HEK293T (cell line): ENCODE measurements at regions not wholly inside any gene's neighbourhood (a gene's known extent, or its start where the extent isn't known, plus 50 kb on each side); places are given as distances from the start of the nearest gene placed in this dataset.
"Not testable (repeated sequence)": the region's sequence is repeated elsewhere in the genome, so short reads cannot be mapped to it uniquely, and the experiment has no call there.

ENCODE experiments used
- ARNT ChIP-seq: fragments of 450-650 bp; IDR thresholded peaks from 2 replicates; pipeline ENCODE4 v1.6.1; 2017; ENCODE audit warnings: mild to moderate bottlenecking
- BHLHE40 ChIP-seq: fragments of 450-650 bp; IDR thresholded peaks from 2 replicates; pipeline ENCODE4 v1.6.1; 2016; ENCODE audit warnings: mild to moderate bottlenecking, moderate library complexity, borderline replicate concordance
- ELF4 ChIP-seq: fragments of 450-650 bp; IDR thresholded peaks from 2 replicates; pipeline ENCODE4 v1.6.1; 2017; ENCODE audit warnings: antibody characterized with exemption
- FOXA1 ChIP-seq: fragments of 450-650 bp; IDR thresholded peaks from 2 replicates; pipeline ENCODE4 v1.6.1; 2016; ENCODE audit warnings: mild to moderate bottlenecking
- FOXM1 ChIP-seq: fragments of 450-650 bp; IDR thresholded peaks from 2 replicates; pipeline ENCODE4 v1.6.1; 2017; ENCODE audit warnings: mild to moderate bottlenecking, borderline replicate concordance
- HDGF ChIP-seq: fragments of 450-650 bp; IDR thresholded peaks from 2 replicates; pipeline ENCODE4 v1.6.1; 2017; ENCODE audit warnings: antibody characterized with exemption, borderline replicate concordance
- L3MBTL2 ChIP-seq: fragments of 450-650 bp; conservative IDR thresholded peaks from 2 replicates; pipeline ENCODE4 v1.6.1; 2016; ENCODE audit warnings: mild to moderate bottlenecking
- LEF1 ChIP-seq: fragments of 450-650 bp; IDR thresholded peaks from 2 replicates; pipeline ENCODE4 v1.6.1; 2017; ENCODE audit warnings: mild to moderate bottlenecking, borderline replicate concordance
- SP1 ChIP-seq: fragments of 450-650 bp; IDR thresholded peaks from 2 replicates; pipeline ENCODE4 v1.6.1; 2017
- SUZ12 ChIP-seq: fragments of 450-650 bp; IDR thresholded peaks from 2 replicates; pipeline ENCODE4 v1.6.1; 2016; ENCODE audit warnings: mild to moderate bottlenecking
- TARDBP ChIP-seq: fragments of 450-650 bp; IDR thresholded peaks from 2 replicates; pipeline ENCODE4 v1.6.1; 2016
- ZNF384 ChIP-seq: fragments of 450-650 bp; IDR thresholded peaks from 2 replicates; pipeline ENCODE4 v1.6.1; 2016

- not testable (repeated sequence) for TF ChIP-seq L3MBTL2, BHLHE40, FOXM1, ELF4, SUZ12, ZNF384, ARNT, LEF1, FOXA1, SP1, TARDBP, HDGF
These were observed 2817.3 kb downstream of the RPIA start for GRCh38 chr2:91508816-91509215.
